PC-9 (cell line): ENCODE measurements at regions not wholly inside any gene's neighbourhood (a gene's known extent, or its start where the extent isn't known, plus 50 kb on each side); places are given as distances from the start of the nearest gene placed in this dataset.

Experiments used
- BruUV-seq: library from RNA; stranded (reverse); fragments of 400-500 nt; replicated peaks from 2 replicates; lab custom pipeline; 2021; lab: Mats Ljungman, UMichigan
- CTCF ChIA-PET: fragments of 300-600 bp; sonication (Branson Sonifier 250); formaldehyde crosslinking; loops from one replicate; lab custom pipeline; 2022; ENCODE audit warnings: antibody characterized with exemption; lab: Charles Lee
- POLR2A ChIA-PET: fragments of 300-600 bp; sonication (Branson Sonifier 250); formaldehyde crosslinking; loops from one replicate; lab custom pipeline; 2022; ENCODE audit warnings: antibody characterized with exemption; ENCODE audit not compliant: unreplicated experiment; lab: Charles Lee
- DNase-seq, 2 experiments: peaks; one replicate each; pipeline versions ENCODE4 v3.0.0 to v3.0.0-alpha.2; 2015 to 2022; ENCODE audit warnings: mixed read lengths in 1 of 2
- H2AFZ ChIP-seq: fragments of 200-600 bp; sonication (generic); 2 replicates; pipeline ENCODE4 v1.8.1; 2017; ENCODE audit warnings: antibody characterized with exemption
- H3F3A ChIP-seq: fragments of 200-600 bp; sonication (generic); 2 replicates; pipeline ENCODE4 v1.8.1; 2017; ENCODE audit warnings: antibody characterized with exemption, mild to moderate bottlenecking, low read depth; ENCODE audit not compliant: insufficient read depth
- H3K27ac ChIP-seq: fragments of 200-600 bp; sonication (generic); 2 replicates; pipeline ENCODE4 v1.6.1; 2016; ENCODE audit warnings: mixed run types
- H3K27me3 ChIP-seq: fragments of 200-600 bp; sonication (generic); 2 replicates; pipeline ENCODE4 v1.6.1; 2016; ENCODE audit warnings: low read depth, mixed run types; ENCODE audit not compliant: insufficient read depth
- H3K36me3 ChIP-seq: fragments of 200-600 bp; sonication (generic); 2 replicates; pipeline ENCODE4 v1.6.1; 2016; ENCODE audit warnings: low read depth, mixed run types
- H3K4me1 ChIP-seq: fragments of 200-600 bp; sonication (generic); replicated peaks from 2 replicates; pipeline ENCODE4 v1.6.1; 2016; ENCODE audit warnings: mixed run types; ENCODE audit not compliant: insufficient read depth
- H3K4me2 ChIP-seq: fragments of 200-600 bp; sonication (generic); 2 replicates; pipeline ENCODE4 v1.6.1; 2017; ENCODE audit warnings: mixed run types
- H3K4me3 ChIP-seq: fragments of 200-600 bp; sonication (generic); 2 replicates; pipeline ENCODE4 v1.6.1; 2016; ENCODE audit warnings: mixed run types
- H3K79me2 ChIP-seq: fragments of 200-600 bp; sonication (generic); 2 replicates; pipeline ENCODE4 v1.6.1; 2017; ENCODE audit warnings: low read depth, mixed run types
- H3K9me2 ChIP-seq: fragments of 200-600 bp; sonication (generic); 2 replicates; pipeline ENCODE4 v1.8.1; 2017; ENCODE audit warnings: mild to moderate bottlenecking; ENCODE audit not compliant: insufficient read depth
- H3K9me3 ChIP-seq: fragments of 200-600 bp; sonication (generic); 2 replicates; pipeline ENCODE4 v1.8.1; 2016; ENCODE audit warnings: low read depth; ENCODE audit not compliant: insufficient read depth
- H4K20me1 ChIP-seq: fragments of 200-600 bp; sonication (generic); 2 replicates; pipeline ENCODE4 v1.8.1; 2017; ENCODE audit not compliant: insufficient read depth
- EZH2 ChIP-seq: fragments of 200-600 bp; sonication (generic); IDR thresholded peaks from 2 replicates; pipeline ENCODE4 v1.8.0; 2017; ENCODE audit warnings: antibody characterized with exemption, low read depth
- intact Hi-C: fragments of 100-400 bp; cut with micrococcal nuclease; formaldehyde crosslinking; loops from one replicate; pipeline ENCODE4 v1.10.0; 2022; ENCODE audit not compliant: unreplicated experiment
- TF ChIP-seq, protein P1 (sequence below): fragments of 200-600 bp; sonication (generic); conservative IDR thresholded peaks from 2 replicates; pipeline ENCODE4 v1.6.1; 2017; ENCODE audit warnings: mixed run types, antibody characterized with exemption, mild to moderate bottlenecking, moderate library complexity

DNA sequence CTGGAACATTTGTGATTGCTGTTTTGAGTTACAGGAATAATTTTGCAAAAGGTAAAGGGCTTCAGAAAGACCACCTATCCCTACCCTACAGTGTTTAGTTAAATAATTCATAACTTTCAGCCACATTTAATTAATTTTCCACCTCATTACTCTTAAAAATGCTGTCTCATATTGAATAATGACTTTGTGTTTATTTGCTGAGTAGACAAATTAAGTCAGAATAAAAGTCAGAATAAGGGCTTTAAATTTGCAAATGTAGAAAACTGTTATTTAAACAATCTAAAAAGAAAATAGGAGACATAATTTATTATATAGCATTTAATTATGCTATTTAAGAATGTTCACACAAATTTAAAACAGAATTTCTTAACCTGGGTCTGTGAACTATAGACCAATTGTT is 293.7 kb upstream of the RIMS1 start:
- intact Hi-C loops: no loop called here
- Histone ChIP-seq H3K36me3 (no peaks in the 10 kb centered on the region), H3K79me2 (no peaks in the 10 kb centered on the region), H3K4me2 (no peak overlapping the region), H3K4me1 (no peaks in the 10 kb centered on the region), H3K9me2 (no peaks in the 10 kb centered on the region), H2AFZ (no peak overlapping the region), H3K27ac (no peak overlapping the region), H4K20me1 (no peaks in the 10 kb centered on the region), H3K9me3 (no peaks in the 10 kb centered on the region), H3K27me3 (no peaks in the 10 kb centered on the region), H3F3A (no peaks in the 10 kb centered on the region), H3K4me3 (no peak overlapping the region)
- no peak for DNase-seq
- CTCF ChIA-PET: no interaction called here
- no TSS peak for BruUV-seq
- TF ChIP-seq EZH2: no peak
- TF ChIP-seq, protein P1, sequence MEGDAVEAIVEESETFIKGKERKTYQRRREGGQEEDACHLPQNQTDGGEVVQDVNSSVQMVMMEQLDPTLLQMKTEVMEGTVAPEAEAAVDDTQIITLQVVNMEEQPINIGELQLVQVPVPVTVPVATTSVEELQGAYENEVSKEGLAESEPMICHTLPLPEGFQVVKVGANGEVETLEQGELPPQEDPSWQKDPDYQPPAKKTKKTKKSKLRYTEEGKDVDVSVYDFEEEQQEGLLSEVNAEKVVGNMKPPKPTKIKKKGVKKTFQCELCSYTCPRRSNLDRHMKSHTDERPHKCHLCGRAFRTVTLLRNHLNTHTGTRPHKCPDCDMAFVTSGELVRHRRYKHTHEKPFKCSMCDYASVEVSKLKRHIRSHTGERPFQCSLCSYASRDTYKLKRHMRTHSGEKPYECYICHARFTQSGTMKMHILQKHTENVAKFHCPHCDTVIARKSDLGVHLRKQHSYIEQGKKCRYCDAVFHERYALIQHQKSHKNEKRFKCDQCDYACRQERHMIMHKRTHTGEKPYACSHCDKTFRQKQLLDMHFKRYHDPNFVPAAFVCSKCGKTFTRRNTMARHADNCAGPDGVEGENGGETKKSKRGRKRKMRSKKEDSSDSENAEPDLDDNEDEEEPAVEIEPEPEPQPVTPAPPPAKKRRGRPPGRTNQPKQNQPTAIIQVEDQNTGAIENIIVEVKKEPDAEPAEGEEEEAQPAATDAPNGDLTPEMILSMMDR: no peak
- POLR2A ChIA-PET: no interaction called here

DNA sequence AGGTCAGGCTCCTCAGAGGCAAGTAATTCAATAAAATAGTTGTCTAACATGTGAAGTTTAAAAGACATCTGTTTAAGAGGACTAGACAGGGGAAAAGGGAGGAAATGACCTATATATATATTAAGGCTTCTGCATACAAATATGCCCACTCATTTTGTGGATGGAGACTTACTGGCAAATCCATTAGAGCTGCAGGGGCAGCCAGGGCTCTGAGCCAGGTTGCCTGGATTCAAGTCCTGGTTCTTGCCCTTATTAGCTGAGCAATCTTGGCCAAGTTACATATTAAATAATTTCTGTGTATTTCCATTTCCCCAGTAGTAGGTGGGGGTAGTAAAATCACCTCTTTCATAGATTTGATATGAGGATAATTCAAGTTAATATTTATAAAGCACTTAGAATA is 287.0 kb upstream of the RIMS1 start:
- Histone ChIP-seq H3K79me2 (no peaks in the 10 kb centered on the region), H3K36me3 (no peaks in the 10 kb centered on the region), H3K9me2 (no peaks in the 10 kb centered on the region), H3K4me1 (peaks cover 12% of the 10 kb centered on the region; the same call in 1 of the 2 replicates), H2AFZ (no peak overlapping the region), H3F3A (no peaks in the 10 kb centered on the region), H3K9me3 (no peaks in the 10 kb centered on the region), H3K4me3 (no peak overlapping the region), H4K20me1 (no peaks in the 10 kb centered on the region), H3K27ac (no peak overlapping the region), H3K4me2 (no peak overlapping the region), H3K27me3 (no peaks in the 10 kb centered on the region)
- no peak for DNase-seq
- TF ChIP-seq, protein P1: no peak
- TF ChIP-seq EZH2: no peak
- BruUV-seq: no TSS peak
- POLR2A ChIA-PET: no interaction called here
- CTCF ChIA-PET: interaction anchor here (0.7 kb wide), 2 partner anchors 589 to 677 kb away, joined by 4 to 19 read pairs; no protein-coding TSS in a partner anchor
- intact Hi-C loops: no loop called here

DNA sequence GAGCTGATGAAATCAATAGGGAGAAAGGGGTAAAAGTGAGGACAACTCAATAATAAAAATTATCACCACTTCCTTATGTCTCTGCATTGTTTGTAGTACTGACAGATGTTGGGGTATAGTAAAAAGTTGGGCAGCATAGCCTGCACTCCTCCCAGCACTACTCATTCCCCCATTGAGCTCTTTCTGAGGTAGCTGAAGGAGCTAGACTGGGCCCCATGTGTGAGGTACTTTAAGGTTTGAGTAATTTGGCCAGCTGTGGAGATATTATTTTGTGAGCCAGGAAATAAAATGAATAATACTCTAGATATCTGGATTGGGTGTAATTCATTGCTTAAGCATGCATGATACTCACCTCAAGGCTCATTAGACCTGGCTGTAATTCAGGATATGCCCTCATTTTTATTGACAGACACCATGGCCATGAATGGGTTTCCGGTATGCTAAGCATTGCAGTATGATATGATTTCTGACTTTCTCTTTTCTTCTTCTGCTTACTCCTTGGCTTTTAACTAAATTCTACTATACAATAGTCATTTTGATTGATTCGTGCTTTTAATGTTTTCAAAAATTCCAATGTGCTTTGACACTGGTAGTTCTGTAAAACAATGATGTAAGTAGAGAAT is 283.9 kb upstream of the RIMS1 start:
- H3K36me3 ChIP-seq: no peaks in the 10 kb centered on the region
- CTCF ChIA-PET: interaction anchor here (0.6 kb wide), 1 partner anchor 67 kb away, joined by 4 read pairs; no protein-coding TSS in a partner anchor
- TF ChIP-seq, protein P1: no peak
- no peak for TF ChIP-seq EZH2
- DNase-seq: peak; percentile 11 to 80
- POLR2A ChIA-PET: interaction anchor here (0.6 kb wide), 2 partner anchors 59 to 310 kb away, joined by 3 to 6 read pairs; no protein-coding TSS in a partner anchor
- no peaks in the 10 kb centered on the region for H3K9me3 ChIP-seq
- H3K4me2 ChIP-seq: no peak overlapping the region
- intact Hi-C loops: loop anchor here (10.0 kb wide), 1 partner anchor 218 kb away; no protein-coding TSS in a partner anchor
- peaks cover 12% of the 10 kb centered on the region; the same call in 1 of the 2 replicates for H3K4me1 ChIP-seq
- H3K9me2 ChIP-seq: no peaks in the 10 kb centered on the region
- H3F3A ChIP-seq: no peaks in the 10 kb centered on the region
- no peaks in the 10 kb centered on the region for H3K79me2 ChIP-seq
- H3K4me3 ChIP-seq: no peak overlapping the region
- 0 out of 2 replicates have a peak overlapping the region, but pooled peaks have one; percentile 8 for H3K27ac ChIP-seq
- no TSS peak for BruUV-seq
- H2AFZ ChIP-seq: no peak overlapping the region
- no peaks in the 10 kb centered on the region for H3K27me3 ChIP-seq
- H4K20me1 ChIP-seq: no peaks in the 10 kb centered on the region
